Stimulated activated CD4-positive, alpha-beta T cell treated with anti-CD3 and anti-CD28 coated beads, Interleukin-1b, Interleukin-23, amount 100 ng/mL, for 48 hours (primary cell): ENCODE measurements at regions not wholly inside any gene's neighbourhood (a gene's known extent, or its start where the extent isn't known, plus 50 kb on each side); places are given as distances from the start of the nearest gene placed in this dataset.

Experiments
- DNase-seq: peaks from one replicate; pipeline ENCODE4 v3.0.0-alpha.2; 2020

- DNase-seq: no peak
Observed at GRCh38 chr2:120809609-120810440, 74.2 kb downstream of the GLI2 start.

DNA sequence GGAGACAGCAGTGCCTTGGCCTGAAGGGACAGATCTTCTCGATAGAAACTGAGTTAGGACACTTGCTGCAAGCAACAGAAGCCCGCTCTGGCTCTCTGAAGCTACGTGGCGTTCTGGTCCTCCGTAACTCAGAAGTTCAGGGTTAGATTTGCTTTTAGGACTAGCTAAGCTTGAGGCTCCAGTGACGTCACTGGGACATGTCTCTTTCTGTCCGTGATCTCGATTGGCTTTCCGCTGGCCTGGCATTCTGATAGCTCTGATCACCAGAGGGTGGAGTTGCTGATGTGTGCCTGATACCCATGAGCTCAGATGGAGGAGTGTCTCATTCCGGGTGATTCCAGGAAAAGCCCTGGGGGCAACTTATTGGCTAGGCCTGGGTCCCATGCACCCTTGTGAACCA lies 75.0 kb downstream of the GLI2 start:
- no peak for DNase-seq

DNA sequence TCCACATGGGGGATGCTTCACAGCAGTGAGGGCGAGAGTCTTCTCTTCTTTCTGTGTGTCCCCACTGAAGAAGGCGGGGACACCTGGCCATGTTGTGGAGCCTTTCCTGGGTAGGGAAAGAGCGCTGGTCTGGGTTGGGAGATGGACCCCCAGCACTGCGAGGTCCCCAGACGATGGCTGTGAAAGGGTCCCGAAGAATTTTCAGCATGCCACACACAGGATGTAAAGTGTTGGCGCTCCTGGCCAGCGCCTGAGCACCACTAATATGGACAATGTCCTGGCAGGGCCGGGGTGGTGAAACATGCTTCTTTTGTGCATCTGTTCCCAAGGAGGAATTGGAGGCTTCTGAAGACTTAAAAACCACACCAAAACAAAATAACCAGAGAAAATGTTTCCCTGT lies 77.2 kb downstream of the GLI2 start:
- no peak for DNase-seq

DNA sequence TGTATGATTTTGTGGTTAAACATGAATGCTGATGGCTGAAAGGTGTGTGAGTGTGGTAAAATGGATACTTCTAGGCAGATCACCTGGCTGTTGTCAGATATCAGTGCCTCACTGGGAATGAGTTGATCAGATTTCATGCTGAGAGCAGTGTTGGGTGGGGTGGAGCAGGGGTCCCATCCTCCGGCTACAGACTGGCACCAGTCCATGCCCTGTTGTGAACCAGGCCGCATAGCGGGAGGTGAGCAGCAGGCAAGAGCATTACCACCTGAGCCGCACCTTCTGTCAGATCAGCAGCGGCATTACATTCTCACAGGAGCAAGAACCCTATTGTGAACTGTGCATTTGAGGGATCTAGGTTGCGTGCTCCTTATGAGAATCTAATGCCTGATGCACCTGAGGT lies 78.7 kb downstream of the GLI2 start:
- no peak for DNase-seq

GRCh38 chr2:120815292-120815691 lies 79.6 kb downstream of the GLI2 start:
- no peak for DNase-seq

GRCh38 chr2:120817136-120817955 lies 81.7 kb downstream of the GLI2 start:
- DNase-seq: no peak

DNA sequence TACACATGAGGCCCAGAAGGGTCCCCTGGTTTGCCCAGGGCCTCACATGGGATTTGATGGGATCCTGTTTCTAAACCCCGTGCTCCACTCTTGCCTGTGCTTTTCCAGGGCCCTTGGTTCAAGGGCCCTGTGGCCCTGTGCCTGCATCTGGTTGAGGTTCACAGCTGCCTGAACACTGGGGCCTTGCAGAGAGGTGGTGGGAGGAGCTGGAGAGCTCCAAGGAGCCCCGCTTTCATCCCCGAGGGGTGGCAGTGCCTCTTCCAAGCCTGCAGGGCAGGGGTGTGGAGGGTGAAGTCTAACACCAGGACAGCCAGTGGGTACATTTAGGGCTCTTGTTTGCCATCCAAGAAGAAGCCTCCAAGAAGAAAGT lies 82.3 kb downstream of the GLI2 start:
- DNase-seq: no peak

GRCh38 chr2:120818441-120818920 lies 82.8 kb downstream of the GLI2 start:
- no peak for DNase-seq

GRCh38 chr2:120819720-120820210 lies 84.1 kb downstream of the GLI2 start:
- DNase-seq: no peak

DNA sequence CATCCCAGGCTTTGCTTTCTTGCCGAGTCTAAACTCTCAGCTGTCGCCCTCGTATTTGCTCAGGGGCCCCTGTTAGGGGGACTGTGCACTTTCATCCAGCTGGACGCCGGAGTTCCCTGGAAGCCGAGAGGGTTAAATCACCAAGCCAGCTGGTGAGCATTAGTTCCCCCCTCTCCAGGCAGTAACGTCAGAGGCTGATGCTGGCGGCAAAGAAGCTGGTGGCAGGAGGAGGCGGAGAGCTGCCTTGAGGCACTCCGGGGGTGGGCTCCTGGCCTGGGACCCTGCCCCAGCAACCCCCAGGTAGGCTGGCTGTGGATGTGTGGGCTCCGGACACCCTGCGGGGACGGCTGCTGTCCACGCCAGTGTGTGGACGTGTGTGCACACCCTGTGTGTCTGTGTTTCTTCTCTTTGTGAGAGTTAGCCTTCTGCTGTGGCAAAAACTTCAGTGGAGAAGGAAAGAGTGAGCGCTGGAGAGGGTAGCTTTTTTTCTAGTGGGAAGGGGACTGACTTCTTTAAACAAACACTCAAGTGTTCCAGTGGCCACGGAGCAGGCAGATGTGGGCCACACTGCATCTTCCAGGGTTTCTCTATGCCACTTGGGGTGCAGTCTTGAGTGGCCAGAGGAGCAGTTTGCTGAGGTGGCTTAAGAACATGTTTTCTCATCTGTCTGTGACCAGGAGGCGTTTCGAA lies 84.7 kb downstream of the GLI2 start:
- no peak for DNase-seq

- no peak for DNase-seq
Observed at GRCh38 chr2:120820953-120821279, 85.2 kb downstream of the GLI2 start.

DNA sequence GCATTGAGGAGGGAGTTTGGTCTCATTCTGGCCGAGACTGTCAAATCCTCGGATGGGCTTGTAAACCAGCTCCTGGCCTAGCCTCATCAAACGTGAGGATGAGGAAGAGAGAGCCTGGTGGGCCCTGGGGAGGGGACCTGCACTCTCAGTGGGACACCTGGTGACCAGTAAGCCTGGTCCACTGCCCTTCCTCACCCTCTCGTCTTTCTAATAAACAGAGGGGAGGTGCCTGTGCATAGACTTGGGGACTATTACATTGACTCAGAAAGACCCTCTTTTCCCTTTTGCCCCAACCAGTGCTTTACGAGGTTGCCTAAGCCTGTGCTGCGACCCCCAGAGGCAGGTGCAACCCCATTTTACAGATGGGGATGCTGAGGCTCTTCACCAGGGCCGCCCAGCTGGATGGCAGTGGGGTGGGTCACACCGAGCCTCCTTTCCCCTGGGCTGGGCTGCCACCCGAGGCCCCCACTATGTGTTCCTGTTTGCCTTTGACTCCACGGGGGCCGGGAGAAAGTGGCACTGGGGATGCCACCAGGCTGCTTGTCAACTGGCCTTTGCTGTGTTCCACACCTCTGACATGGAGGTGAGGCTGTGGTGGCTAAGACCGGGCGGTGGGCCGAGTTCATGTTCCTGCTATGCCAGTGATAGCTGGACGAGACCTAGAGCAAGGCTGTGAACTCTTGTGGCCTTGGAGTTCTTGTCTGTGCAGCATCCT lies 85.9 kb downstream of the GLI2 start:
- DNase-seq: no peak

DNA sequence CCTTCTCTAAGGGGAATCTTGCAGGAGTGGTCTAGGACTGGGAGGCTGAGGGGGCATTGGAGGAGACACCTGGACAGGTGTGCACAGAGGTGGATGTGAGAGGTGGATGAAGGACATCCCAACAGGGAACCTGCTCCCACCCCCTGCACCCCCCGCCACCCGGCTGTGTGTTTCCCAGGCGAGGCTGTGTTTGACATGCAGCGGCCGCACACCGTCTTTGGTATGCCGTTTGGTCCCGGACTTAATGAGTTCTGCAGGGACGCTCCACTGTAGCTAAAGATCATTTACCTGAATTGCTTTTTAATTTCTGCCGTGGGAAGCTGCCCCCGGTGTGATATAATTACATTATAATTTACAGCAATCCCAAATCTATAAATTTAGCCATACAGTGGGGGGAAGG lies 87.3 kb downstream of the GLI2 start:
- DNase-seq: no peak

DNA sequence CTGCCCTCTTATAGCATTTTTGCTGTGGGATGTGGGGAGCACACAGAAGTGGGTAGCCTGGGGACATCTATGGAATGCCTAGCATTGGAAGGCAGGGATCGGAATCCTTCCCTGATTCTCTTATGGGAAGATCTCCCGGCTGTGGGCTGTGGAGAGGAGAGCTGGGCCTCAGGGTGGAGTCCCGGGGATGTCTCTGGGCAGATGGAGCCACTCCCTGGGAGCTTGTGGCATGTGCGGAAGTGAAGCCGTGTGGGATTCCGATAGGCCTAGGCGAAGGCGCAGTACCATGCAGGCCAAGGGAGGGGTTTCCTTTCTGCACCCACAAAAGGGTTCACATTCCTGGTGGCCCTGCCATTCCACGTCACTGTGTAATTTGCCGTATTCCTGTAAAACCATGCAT lies 87.9 kb downstream of the GLI2 start:
- no peak for DNase-seq

DNA sequence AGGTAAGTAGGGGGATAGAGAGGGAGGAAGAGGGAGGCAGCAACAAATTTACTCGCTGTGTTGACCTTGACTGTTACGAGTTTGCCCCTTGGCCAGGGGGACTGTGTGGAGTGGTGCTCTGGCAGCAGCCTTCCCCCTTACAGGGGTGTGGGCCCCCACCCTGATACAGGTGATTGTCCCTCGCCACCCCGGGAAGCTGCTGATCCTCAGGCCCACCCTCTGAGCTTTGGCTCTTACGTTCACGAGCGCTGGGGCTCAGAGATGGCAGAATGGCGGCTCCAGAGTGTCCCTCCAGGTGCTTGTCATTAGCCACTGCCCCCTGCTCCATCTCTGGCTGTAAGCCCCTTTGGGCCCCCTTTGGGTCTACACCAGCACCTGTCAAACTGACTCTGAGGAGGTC lies 88.6 kb downstream of the GLI2 start:
- DNase-seq: no peak

- no peak for DNase-seq
Observed at GRCh38 chr2:120825370-120826259, 89.9 kb downstream of the GLI2 start.

- DNase-seq: no peak
Observed at GRCh38 chr2:120826260-120826648, 90.6 kb downstream of the GLI2 start.

DNA sequence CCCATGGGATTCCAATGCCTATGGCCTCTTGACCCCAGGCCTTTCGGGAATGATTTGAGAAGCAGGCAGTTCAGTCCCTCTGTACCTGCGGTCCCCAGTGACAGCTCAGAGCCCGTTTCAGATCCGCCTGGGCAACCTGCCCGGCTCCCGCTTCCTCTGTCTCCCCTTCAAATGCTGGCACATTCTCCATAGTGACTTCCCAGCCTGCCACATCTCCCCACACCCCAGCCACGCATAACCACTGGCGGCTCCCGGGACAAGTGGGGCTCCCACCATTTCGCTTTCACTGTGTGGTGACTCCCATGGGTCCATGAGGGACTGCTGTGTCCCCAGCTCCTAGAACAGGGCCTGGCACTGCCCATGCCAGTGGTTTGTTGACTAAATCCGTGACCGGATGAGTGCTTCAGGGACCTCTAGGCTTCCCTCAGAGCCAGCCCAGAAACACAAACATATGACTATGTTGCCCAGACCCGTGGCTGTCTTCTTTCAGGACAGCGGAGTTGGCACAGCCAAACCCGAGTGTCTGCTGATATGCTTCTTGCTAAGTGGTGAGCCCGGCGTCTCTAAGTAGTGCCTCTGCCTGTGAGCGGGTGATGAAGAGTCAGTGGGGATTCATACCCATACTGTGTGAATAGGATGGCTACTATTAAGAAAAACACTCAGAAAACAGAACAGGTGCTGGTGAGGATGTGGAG lies 91.2 kb downstream of the GLI2 start:
- no peak for DNase-seq

- no peak for DNase-seq
Observed at GRCh38 chr2:120828066-120828465, 92.4 kb downstream of the GLI2 start.

GRCh38 chr2:120828829-120829632 lies 93.4 kb downstream of the GLI2 start:
- DNase-seq: no peak
